ENCODE measurements at regions not wholly inside any gene's neighbourhood (a gene's known extent, or its start where the extent isn't known, plus 50 kb on each side); places are given as distances from the start of the nearest gene placed in this dataset.

GRCh38 chr3:66638717-66639116 lies 137.9 kb upstream of the LRIG1 start:
- Mint-ChIP-seq H3K4me3 (no peak overlapping the region), H3K27me3 (peaks cover 21% of the 10 kb centered on the region), H3K9me3 (ENCODE audit: insufficient read depth) (no peaks in the 10 kb centered on the region), H3K27ac (no peak overlapping the region), H3K4me1 (peaks cover 13% of the 10 kb centered on the region)
- H3K27ac ChIP-seq (ENCODE audit: low read length in 2 of 2): no peak overlapping the region
- H3K79me2 ChIP-seq (ENCODE audit: control insufficient read depth, insufficient read depth, low read length): no peaks in the 10 kb centered on the region
- 60% methylated on average over 1 of the region's 6 CpGs for WGBS (ENCODE audit: insufficient coverage)
- no peak overlapping the region for H3K9ac ChIP-seq (ENCODE audit: low read length)
- intact Hi-C loops (cut with micrococcal nuclease): no loop called here
- no peak overlapping the region for H2AFZ ChIP-seq (ENCODE audit: insufficient read depth, low read depth, low read length, poor library complexity, severe bottlenecking)
- TF ChIP-seq CTCF (IDR thresholded peaks at IDR 0.05) (no peak), EZH2 (IDR thresholded peaks at IDR 0.05; ENCODE audit: borderline replicate concordance, insufficient read depth, low read depth, low read length, poor library complexity, severe bottlenecking) (no peak)
- DNase-seq (peak; percentile 9), ATAC-seq (ENCODE audit: low read depth) (peak; percentile 28)
- H3K4me1 ChIP-seq (ENCODE audit: control insufficient read depth in 2 of 2, insufficient read depth in 2 of 2, low read length in 2 of 2): peaks cover 4 to 5% of the 10 kb centered on the region in 2 donors
- H3K4me2 ChIP-seq (replicated peaks; ENCODE audit: low read depth, low read length, poor library complexity, severe bottlenecking): no peak overlapping the region
- no peaks in the 10 kb centered on the region for H3K9me3 ChIP-seq (ENCODE audit: control extremely low read depth in 1 of 3, control insufficient read depth in 2 of 3, insufficient read depth in 1 of 3, low read length in 2 of 3)
- ChIA-PET POLR2A (no interaction called here), CTCF (interaction anchor here (0.6 kb wide), 1 partner anchor 42 kb away, joined by 3 read pairs; no protein-coding TSS in a partner anchor)
- no peaks in the 10 kb centered on the region for H4K20me1 ChIP-seq (ENCODE audit: control insufficient read depth, insufficient read depth, low read length, poor library complexity, severe bottlenecking)
- H3K36me3 ChIP-seq (replicated peaks in 1 of 2; ENCODE audit: control extremely low read depth in 1 of 2, control insufficient read depth in 1 of 2, extremely low read depth in 1 of 2, insufficient read depth in 2 of 2, low read length in 1 of 2): no peaks in the 10 kb centered on the region
- H3K27me3 ChIP-seq (replicated peaks in 1 of 4; ENCODE audit: control extremely low read depth in 1 of 4, control insufficient read depth in 3 of 4, insufficient read depth in 4 of 4, low read length in 3 of 4): peaks cover 0 to 3% (median 0%) of the 10 kb centered on the region in 4 experiments
- H3K4me3 ChIP-seq (ENCODE audit: control extremely low read depth in 1 of 5, extremely low read depth in 1 of 5, insufficient read depth in 1 of 5, low read depth in 2 of 5, low read length in 4 of 5): no peak overlapping the region

GRCh38 chr3:66639809-66640356 lies 139.1 kb upstream of the LRIG1 start:
- H3K9ac ChIP-seq (ENCODE audit: low read length): no peak overlapping the region
- H3K27me3 Mint-ChIP-seq: peaks cover 21% of the 10 kb centered on the region
- TF ChIP-seq EZH2 (IDR thresholded peaks at IDR 0.05; ENCODE audit: borderline replicate concordance, insufficient read depth, low read depth, low read length, poor library complexity, severe bottlenecking) (no peak), CTCF (IDR thresholded peaks at IDR 0.05) (no peak)
- peaks cover 3% of the 10 kb centered on the region for H3K9me3 Mint-ChIP-seq (ENCODE audit: insufficient read depth)
- no peak overlapping the region for H3K27ac Mint-ChIP-seq
- no peaks in the 10 kb centered on the region for H3K9me3 ChIP-seq (ENCODE audit: control extremely low read depth in 1 of 3, control insufficient read depth in 2 of 3, insufficient read depth in 1 of 3, low read length in 2 of 3)
- H3K36me3 ChIP-seq (replicated peaks in 1 of 2; ENCODE audit: control extremely low read depth in 1 of 2, control insufficient read depth in 1 of 2, extremely low read depth in 1 of 2, insufficient read depth in 2 of 2, low read length in 1 of 2): no peaks in the 10 kb centered on the region
- ATAC-seq (ENCODE audit: low read depth) (no peak), DNase-seq (no peak)
- H3K4me1 ChIP-seq (ENCODE audit: control insufficient read depth in 2 of 2, insufficient read depth in 2 of 2, low read length in 2 of 2): peaks cover 4 to 5% of the 10 kb centered on the region in 2 donors
- no peak overlapping the region for H3K4me3 Mint-ChIP-seq
- no peaks in the 10 kb centered on the region for H3K27me3 ChIP-seq (replicated peaks in 1 of 4; ENCODE audit: control extremely low read depth in 1 of 4, control insufficient read depth in 3 of 4, insufficient read depth in 4 of 4, low read length in 3 of 4)
- H4K20me1 ChIP-seq (ENCODE audit: control insufficient read depth, insufficient read depth, low read length, poor library complexity, severe bottlenecking): no peaks in the 10 kb centered on the region
- 82% methylated on average over 1 of the region's 3 CpGs for WGBS (ENCODE audit: insufficient coverage)
- H3K4me2 ChIP-seq (replicated peaks; ENCODE audit: low read depth, low read length, poor library complexity, severe bottlenecking): no peak overlapping the region
- CTCF ChIA-PET: no interaction called here
- H3K27ac ChIP-seq (ENCODE audit: low read length in 2 of 2): no peak overlapping the region
- no peak overlapping the region for H2AFZ ChIP-seq (ENCODE audit: insufficient read depth, low read depth, low read length, poor library complexity, severe bottlenecking)
- H3K4me3 ChIP-seq (ENCODE audit: control extremely low read depth in 1 of 5, extremely low read depth in 1 of 5, insufficient read depth in 1 of 5, low read depth in 2 of 5, low read length in 4 of 5): no peak overlapping the region
- no peaks in the 10 kb centered on the region for H3K79me2 ChIP-seq (ENCODE audit: control insufficient read depth, insufficient read depth, low read length)
- POLR2A ChIA-PET: no interaction called here
- peaks cover 13% of the 10 kb centered on the region for H3K4me1 Mint-ChIP-seq
- intact Hi-C loops (cut with micrococcal nuclease): no loop called here

All from B cell (primary cell).